HPDE6-E6E7 (cell line): ENCODE measurements at regions not wholly inside any gene's neighbourhood (a gene's known extent, or its start where the extent isn't known, plus 50 kb on each side); places are given as distances from the start of the nearest gene placed in this dataset.

Experiments
- DNase-seq: peaks from one replicate; pipeline ENCODE4 v3.0.0; 2011; ENCODE audit warnings: missing footprints; ENCODE audit errors: extremely low spot score

GRCh38 chr11:109796253-109796652, 296.9 kb upstream of the ZC3H12C start:
- no peak for DNase-seq

- DNase-seq, result no peak
Measured at GRCh38 chr11:109798521-109798920, 294.7 kb upstream of the ZC3H12C start.

- no peak for DNase-seq
Measured at GRCh38 chr11:109799604-109800003, 293.6 kb upstream of the ZC3H12C start.

- no peak for DNase-seq
Measured at GRCh38 chr11:109804911-109805310, 288.3 kb upstream of the ZC3H12C start.

GRCh38 chr11:109806205-109806604, 287.0 kb upstream of the ZC3H12C start:
- no peak for DNase-seq

GRCh38 chr11:109808569-109808968, 284.6 kb upstream of the ZC3H12C start:
- no peak for DNase-seq

- DNase-seq, result no peak
Measured at GRCh38 chr11:109814824-109815223, 278.4 kb upstream of the ZC3H12C start.

- no peak for DNase-seq
Measured at GRCh38 chr11:109815500-109816150, 277.6 kb upstream of the ZC3H12C start.

- DNase-seq, result no peak
Measured at GRCh38 chr11:109818290-109818689, 274.9 kb upstream of the ZC3H12C start.

GRCh38 chr11:109819410-109819809, 273.8 kb upstream of the ZC3H12C start:
- no peak for DNase-seq

GRCh38 chr11:109821511-109821910, 271.7 kb upstream of the ZC3H12C start:
- DNase-seq, result no peak

GRCh38 chr11:109822436-109823102, 270.6 kb upstream of the ZC3H12C start:
- DNase-seq, result no peak

GRCh38 chr11:109828387-109828786, 264.8 kb upstream of the ZC3H12C start:
- no peak for DNase-seq

- no peak for DNase-seq
Measured at GRCh38 chr11:109838026-109838425, 255.2 kb upstream of the ZC3H12C start.

GRCh38 chr11:109845437-109845836, 247.8 kb upstream of the ZC3H12C start:
- no peak for DNase-seq

- no peak for DNase-seq
Measured at GRCh38 chr11:109847621-109848020, 245.6 kb upstream of the ZC3H12C start.

- no peak for DNase-seq
Measured at GRCh38 chr11:109849051-109849450, 244.1 kb upstream of the ZC3H12C start.

- DNase-seq, result no peak
Measured at GRCh38 chr11:109849946-109850345, 243.2 kb upstream of the ZC3H12C start.

GRCh38 chr11:109851780-109852390, 241.3 kb upstream of the ZC3H12C start:
- no peak for DNase-seq

- DNase-seq, result no peak
Measured at GRCh38 chr11:109853156-109853776, 239.9 kb upstream of the ZC3H12C start.

- DNase-seq, result no peak
Measured at GRCh38 chr11:109854731-109855130, 238.5 kb upstream of the ZC3H12C start.

- DNase-seq, result no peak
Measured at GRCh38 chr11:109856928-109857327, 236.3 kb upstream of the ZC3H12C start.

- DNase-seq, result no peak
Measured at GRCh38 chr11:109857637-109858036, 235.6 kb upstream of the ZC3H12C start.
